GM18951 (cell line): ENCODE measurements at regions not wholly inside any gene's neighbourhood (a gene's known extent, or its start where the extent isn't known, plus 50 kb on each side); places are given as distances from the start of the nearest gene placed in this dataset.
"Not testable (repeated sequence)": the region's sequence is repeated elsewhere in the genome, so short reads cannot be mapped to it uniquely, and the experiment has no call there.

ENCODE experiments used
- POLR2A ChIP-seq: IDR thresholded peaks from 4 replicates; pipeline ENCODE4 v1.6.1; 2011; ENCODE audit warnings: mild to moderate bottlenecking; ENCODE audit not compliant: insufficient read length, insufficient read depth; ENCODE audit errors: extremely low read depth
- in situ Hi-C: fragments of 300-500 bp; cut with MboI; formaldehyde crosslinking; loops from one replicate; pipeline ENCODE4 v1.12.0; 2022; ENCODE audit warnings: low sequenced_read_pairs, mixed read lengths, inconsistent platforms; ENCODE audit not compliant: unreplicated experiment

- no peak for TF ChIP-seq POLR2A
- in situ Hi-C loops = no loop called here
These were observed 135.0 kb downstream of the B3GNT2 start for GRCh38 chr2:62330959-62331358.

GRCh38 chr2:62329797-62330196 lies 133.9 kb downstream of the B3GNT2 start:
- no peak for TF ChIP-seq POLR2A
- in situ Hi-C loops = no loop called here

- TF ChIP-seq POLR2A = no peak
- in situ Hi-C loops = no loop called here
These were observed 130.8 kb downstream of the B3GNT2 start for GRCh38 chr2:62326735-62327134.

GRCh38 chr2:62325398-62325797 lies 129.5 kb downstream of the B3GNT2 start:
- in situ Hi-C loops = no loop called here
- no peak for TF ChIP-seq POLR2A

- in situ Hi-C loops = no loop called here
- TF ChIP-seq POLR2A = no peak
These were observed 125.7 kb downstream of the B3GNT2 start for GRCh38 chr2:62321380-62322289.

- no peak for TF ChIP-seq POLR2A
- in situ Hi-C loops = no loop called here
These were observed 124.9 kb downstream of the B3GNT2 start for GRCh38 chr2:62320657-62321357.

GRCh38 chr2:62320137-62320536 lies 124.2 kb downstream of the B3GNT2 start:
- in situ Hi-C loops = not testable (repeated sequence)

- TF ChIP-seq POLR2A = no peak
- in situ Hi-C loops = no loop called here
These were observed 123.2 kb downstream of the B3GNT2 start for GRCh38 chr2:62319070-62319469.

GRCh38 chr2:62315476-62315875 lies 119.6 kb downstream of the B3GNT2 start:
- in situ Hi-C loops = no loop called here
- TF ChIP-seq POLR2A = no peak

- in situ Hi-C loops = no loop called here
- no peak for TF ChIP-seq POLR2A
These were observed 118.4 kb downstream of the B3GNT2 start for GRCh38 chr2:62314291-62314690.

GRCh38 chr2:62313449-62314227 lies 117.7 kb downstream of the B3GNT2 start:
- in situ Hi-C loops = no loop called here
- no peak for TF ChIP-seq POLR2A

- TF ChIP-seq POLR2A = peak; percentile 53
- in situ Hi-C loops = no loop called here
These were observed 113.7 kb downstream of the B3GNT2 start for GRCh38 chr2:62309465-62310091.

- in situ Hi-C loops = no loop called here
- no peak for TF ChIP-seq POLR2A
These were observed 113.2 kb downstream of the B3GNT2 start for GRCh38 chr2:62309081-62309464.
